Nephron (organoid): ENCODE measurements at regions not wholly inside any gene's neighbourhood (a gene's known extent, or its start where the extent isn't known, plus 50 kb on each side); places are given as distances from the start of the nearest gene placed in this dataset.

ENCODE experiments used
- H3K27ac Mint-ChIP-seq, 3 experiments: 2 replicates each; pipeline ENCODE4 v1.8.0; 2020; ENCODE audit warnings: mixed read lengths in 3 of 3, mild to moderate bottlenecking in 2 of 3, moderate library complexity in 1 of 3
- H3K27me3 Mint-ChIP-seq: 2 replicates; pipeline ENCODE4 v1.8.0; 2021; ENCODE audit warnings: low read depth, mild to moderate bottlenecking, moderate library complexity, mixed read lengths
- H3K36me3 Mint-ChIP-seq: 2 replicates; pipeline ENCODE4 v1.8.0; 2020; ENCODE audit warnings: low read depth, mixed read lengths
- H3K4me1 Mint-ChIP-seq: 2 replicates; pipeline ENCODE4 v1.8.0; 2020; ENCODE audit warnings: mixed read lengths
- H3K4me3 Mint-ChIP-seq, 3 experiments: 2 replicates each; pipeline ENCODE4 v1.8.0; 2020; ENCODE audit warnings: mild to moderate bottlenecking in 3 of 3, mixed read lengths in 3 of 3, moderate library complexity in 2 of 3
- H3K9me3 Mint-ChIP-seq: 2 replicates; pipeline ENCODE4 v1.8.0; 2020; ENCODE audit warnings: mixed read lengths
- TF ChIP-seq, protein P1 (sequence below), 3 experiments: fragments of 200-600 bp; sonication (generic); IDR thresholded peaks; one replicate each; pipeline ENCODE4 v1.5.0; 2021; ENCODE audit warnings: antibody characterized with exemption in 3 of 3; ENCODE audit not compliant: unreplicated experiment in 3 of 3

DNA sequence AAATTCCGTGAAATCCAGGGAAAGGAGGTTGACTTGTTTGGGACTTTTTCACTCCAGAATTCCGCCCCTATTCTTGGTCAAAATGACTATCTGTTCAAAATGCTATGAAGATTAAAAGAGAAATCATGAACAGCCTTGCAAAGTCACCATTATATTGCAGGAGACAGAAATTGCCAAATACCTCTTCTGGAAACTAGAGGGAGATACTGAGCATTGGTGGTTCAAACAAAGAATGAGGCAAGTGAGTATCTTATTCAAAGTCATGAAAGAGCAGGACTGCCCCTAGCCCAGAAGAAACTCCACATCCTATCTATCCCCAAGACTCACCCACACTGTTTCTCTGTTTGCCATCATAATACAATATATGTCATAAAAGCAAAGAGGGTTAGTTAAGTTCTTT is 862.3 kb upstream of the POU3F3 start:
- H3K27ac Mint-ChIP-seq: no peak overlapping the region
- no peaks in the 10 kb centered on the region for H3K9me3 Mint-ChIP-seq
- no peaks in the 10 kb centered on the region for H3K27me3 Mint-ChIP-seq
- no peaks in the 10 kb centered on the region for H3K4me1 Mint-ChIP-seq
- TF ChIP-seq, protein P1, sequence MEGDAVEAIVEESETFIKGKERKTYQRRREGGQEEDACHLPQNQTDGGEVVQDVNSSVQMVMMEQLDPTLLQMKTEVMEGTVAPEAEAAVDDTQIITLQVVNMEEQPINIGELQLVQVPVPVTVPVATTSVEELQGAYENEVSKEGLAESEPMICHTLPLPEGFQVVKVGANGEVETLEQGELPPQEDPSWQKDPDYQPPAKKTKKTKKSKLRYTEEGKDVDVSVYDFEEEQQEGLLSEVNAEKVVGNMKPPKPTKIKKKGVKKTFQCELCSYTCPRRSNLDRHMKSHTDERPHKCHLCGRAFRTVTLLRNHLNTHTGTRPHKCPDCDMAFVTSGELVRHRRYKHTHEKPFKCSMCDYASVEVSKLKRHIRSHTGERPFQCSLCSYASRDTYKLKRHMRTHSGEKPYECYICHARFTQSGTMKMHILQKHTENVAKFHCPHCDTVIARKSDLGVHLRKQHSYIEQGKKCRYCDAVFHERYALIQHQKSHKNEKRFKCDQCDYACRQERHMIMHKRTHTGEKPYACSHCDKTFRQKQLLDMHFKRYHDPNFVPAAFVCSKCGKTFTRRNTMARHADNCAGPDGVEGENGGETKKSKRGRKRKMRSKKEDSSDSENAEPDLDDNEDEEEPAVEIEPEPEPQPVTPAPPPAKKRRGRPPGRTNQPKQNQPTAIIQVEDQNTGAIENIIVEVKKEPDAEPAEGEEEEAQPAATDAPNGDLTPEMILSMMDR (IDR thresholded peaks at IDR 0.05; ENCODE audit: unreplicated experiment in 3 of 3): peak in 1 of 3 experiments; percentile 30
- no peaks in the 10 kb centered on the region for H3K36me3 Mint-ChIP-seq
- H3K4me3 Mint-ChIP-seq: no peak overlapping the region

- Mint-ChIP-seq H3K27ac (no peak overlapping the region), H3K9me3 (no peaks in the 10 kb centered on the region), H3K36me3 (no peaks in the 10 kb centered on the region), H3K4me3 (no peak overlapping the region), H3K27me3 (peaks cover 8% of the 10 kb centered on the region), H3K4me1 (no peaks in the 10 kb centered on the region)
- TF ChIP-seq, protein P1 (IDR thresholded peaks at IDR 0.05; ENCODE audit: unreplicated experiment in 3 of 3): no peak
Measured at GRCh38 chr2:104004821-104005220, 849.1 kb upstream of the POU3F3 start.

DNA sequence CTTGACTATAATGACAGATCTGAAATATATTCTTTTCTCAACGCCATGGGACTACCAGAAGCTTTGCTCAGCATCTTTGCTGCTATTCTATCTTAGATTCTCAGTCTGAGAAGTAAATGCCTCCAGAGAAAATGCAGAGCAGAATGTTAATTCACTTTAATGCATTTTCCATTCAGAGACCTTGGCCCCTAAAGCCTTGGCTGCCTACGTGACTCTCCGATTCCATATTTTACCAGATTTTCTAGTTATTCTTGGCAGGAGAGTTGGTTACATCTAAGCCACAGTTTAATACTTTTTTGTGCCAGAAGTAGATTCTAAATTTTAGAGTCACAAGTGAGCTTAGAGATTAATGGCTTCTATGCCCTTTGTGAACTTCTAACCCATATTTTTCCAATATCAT is 837.1 kb upstream of the POU3F3 start:
- Mint-ChIP-seq H3K4me3 (no peak overlapping the region), H3K9me3 (peaks cover 10% of the 10 kb centered on the region), H3K27ac (no peak overlapping the region), H3K4me1 (no peaks in the 10 kb centered on the region), H3K36me3 (no peaks in the 10 kb centered on the region), H3K27me3 (no peaks in the 10 kb centered on the region)
- TF ChIP-seq, protein P1 (IDR thresholded peaks at IDR 0.05; ENCODE audit: unreplicated experiment in 3 of 3): no peak

GRCh38 chr2:104023306-104023705 is 830.6 kb upstream of the POU3F3 start:
- Mint-ChIP-seq H3K36me3 (no peaks in the 10 kb centered on the region), H3K27me3 (peaks cover 5% of the 10 kb centered on the region), H3K27ac (no peak overlapping the region), H3K9me3 (no peaks in the 10 kb centered on the region), H3K4me3 (no peak overlapping the region), H3K4me1 (peaks cover 12% of the 10 kb centered on the region)
- TF ChIP-seq, protein P1 (IDR thresholded peaks at IDR 0.05; ENCODE audit: unreplicated experiment in 3 of 3): no peak

- Mint-ChIP-seq H3K27ac (no peak overlapping the region), H3K4me3 (no peak overlapping the region), H3K27me3 (peaks cover 5% of the 10 kb centered on the region), H3K9me3 (no peaks in the 10 kb centered on the region), H3K36me3 (no peaks in the 10 kb centered on the region), H3K4me1 (peaks cover 17% of the 10 kb centered on the region)
- TF ChIP-seq, protein P1 (IDR thresholded peaks at IDR 0.05; ENCODE audit: unreplicated experiment in 3 of 3): no peak
Measured at GRCh38 chr2:104023765-104024164, 830.1 kb upstream of the POU3F3 start.

DNA sequence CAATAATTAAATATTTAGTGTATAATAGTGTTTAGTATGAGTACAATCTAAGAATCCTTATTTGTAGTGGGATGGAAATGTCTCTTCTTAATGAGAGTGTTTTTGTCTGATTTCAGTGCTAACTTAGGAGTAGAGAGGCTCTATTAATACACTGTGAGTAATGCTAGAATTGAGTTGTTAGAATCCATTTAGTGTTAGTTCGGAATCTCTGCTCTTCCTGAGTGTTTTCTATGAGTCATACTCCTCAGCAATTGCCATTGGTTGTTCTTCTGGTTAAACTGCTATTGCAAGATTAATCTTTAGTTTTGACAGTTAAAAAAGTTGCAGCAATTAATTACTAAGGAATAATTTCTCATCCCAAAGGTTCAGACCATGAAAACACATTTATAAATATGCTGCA is 828.6 kb upstream of the POU3F3 start:
- Mint-ChIP-seq H3K4me1 (peaks cover 19% of the 10 kb centered on the region), H3K27ac (no peak overlapping the region), H3K9me3 (no peaks in the 10 kb centered on the region), H3K36me3 (no peaks in the 10 kb centered on the region), H3K27me3 (peaks cover 5% of the 10 kb centered on the region), H3K4me3 (no peak overlapping the region)
- TF ChIP-seq, protein P1 (IDR thresholded peaks at IDR 0.05; ENCODE audit: unreplicated experiment in 3 of 3): no peak
